Liver (tissue), 8 donors: ENCODE measurements at regions not wholly inside any gene's neighbourhood (a gene's known extent, or its start where the extent isn't known, plus 50 kb on each side); places are given as distances from the start of the nearest gene placed in this dataset.

Source experiments
- DNase-seq: peaks from one replicate; pipeline ENCODE4 v3.0.0-alpha.2; 2017; ENCODE audit warnings: low spot score
- H3K27ac ChIP-seq, 2 donors: one replicate each; pipeline ENCODE4 v1.7.0; 2013; ENCODE audit warnings: inconsistent platforms in 2 of 2, low read length in 2 of 2, control low read depth in 1 of 2, low read depth in 1 of 2, mild to moderate bottlenecking in 1 of 2
- H3K27me3 ChIP-seq, 4 donors: one replicate each; pipeline versions ENCODE4 v1.6.1 to v1.7.0; 2013; ENCODE audit warnings: low read length in 3 of 4, inconsistent platforms in 1 of 4, mild to moderate bottlenecking in 1 of 4, moderate library complexity in 1 of 4; ENCODE audit not compliant: control insufficient read depth in 4 of 4, insufficient read depth in 4 of 4
- H3K36me3 ChIP-seq, 4 donors: one replicate each; pipeline versions ENCODE4 v1.6.1 to v1.7.0; 2013; ENCODE audit warnings: low read length in 3 of 4, mild to moderate bottlenecking in 3 of 4, low read depth in 1 of 4, moderate library complexity in 1 of 4; ENCODE audit not compliant: control insufficient read depth in 4 of 4, insufficient read depth in 3 of 4
- H3K4me1 ChIP-seq, 4 donors: one replicate each; pipeline versions ENCODE4 v1.6.1 to v1.7.0; 2013; ENCODE audit warnings: low read length in 3 of 4, mild to moderate bottlenecking in 3 of 4, moderate library complexity in 1 of 4; ENCODE audit not compliant: control insufficient read depth in 4 of 4, insufficient read depth in 4 of 4
- H3K4me3 ChIP-seq, 3 donors: one replicate each; pipeline versions ENCODE4 v1.6.1 to v1.7.0; 2013; ENCODE audit warnings: low read length in 3 of 3, control low read depth in 1 of 3, low read depth in 1 of 3, mild to moderate bottlenecking in 1 of 3
- H3K9ac ChIP-seq, 2 donors: one replicate each; pipeline ENCODE4 v1.7.0; 2013; ENCODE audit warnings: low read length in 2 of 2, mild to moderate bottlenecking in 2 of 2, moderate library complexity in 2 of 2, control low read depth in 1 of 2, low read depth in 1 of 2
- H3K9me3 ChIP-seq, 4 donors: one replicate each; pipeline versions ENCODE4 v1.6.1 to v1.7.0; 2013; ENCODE audit warnings: low read length in 3 of 4; ENCODE audit not compliant: control insufficient read depth in 4 of 4
- EGR1 ChIP-seq, 2 donors: IDR thresholded peaks; 2 replicates each; pipeline ENCODE4 v1.6.1; 2016 to 2018; ENCODE audit warnings: antibody characterized with exemption in 2 of 2, low read depth in 2 of 2
- FOXA1 ChIP-seq: IDR thresholded peaks from 2 replicates; pipeline ENCODE4 v1.6.1; 2016; ENCODE audit warnings: antibody characterized with exemption
- FOXA2 ChIP-seq: IDR thresholded peaks from 2 replicates; pipeline ENCODE4 v1.6.1; 2016; ENCODE audit warnings: antibody characterized with exemption
- GABPA ChIP-seq, 2 donors: IDR thresholded peaks in 1 of 2; conservative IDR thresholded peaks in 1 of 2; 2 replicates each; pipeline ENCODE4 v1.6.1; 2016; ENCODE audit warnings: antibody characterized with exemption in 2 of 2, mild to moderate bottlenecking in 1 of 2, moderate library complexity in 1 of 2
- HNF4A ChIP-seq, 2 donors: conservative IDR thresholded peaks; 2 replicates each; pipeline ENCODE4 v1.6.1; 2016; ENCODE audit warnings: antibody characterized with exemption in 2 of 2, mild to moderate bottlenecking in 2 of 2
- HNF4G ChIP-seq: IDR thresholded peaks from 2 replicates; pipeline ENCODE4 v1.6.1; 2016; ENCODE audit warnings: antibody characterized with exemption
- JUND ChIP-seq, 2 donors: IDR thresholded peaks; 2 replicates each; pipeline ENCODE4 v1.6.1; 2016; ENCODE audit warnings: antibody characterized with exemption in 2 of 2
- NR2F2 ChIP-seq: IDR thresholded peaks from 2 replicates; pipeline ENCODE4 v1.6.1; 2016; ENCODE audit warnings: antibody characterized with exemption
- RAD21 ChIP-seq, 2 donors: IDR thresholded peaks; 2 replicates each; pipeline ENCODE4 v1.6.1; 2016; ENCODE audit warnings: antibody characterized with exemption in 2 of 2, mild to moderate bottlenecking in 2 of 2
- RXRA ChIP-seq, 2 donors: IDR thresholded peaks; 2 replicates each; pipeline ENCODE4 v1.6.1; 2017 to 2018; ENCODE audit warnings: antibody characterized with exemption in 2 of 2, mild to moderate bottlenecking in 1 of 2
- SP1 ChIP-seq: IDR thresholded peaks from 2 replicates; pipeline ENCODE4 v1.6.1; 2018; ENCODE audit warnings: antibody characterized with exemption, mild to moderate bottlenecking
- TAF1 ChIP-seq: conservative IDR thresholded peaks from 2 replicates; pipeline ENCODE4 v1.6.1; 2016; ENCODE audit warnings: antibody characterized with exemption, mild to moderate bottlenecking
- YY1 ChIP-seq: IDR thresholded peaks from 2 replicates; pipeline ENCODE4 v1.6.1; 2016; ENCODE audit warnings: antibody characterized with exemption, mild to moderate bottlenecking
- WGBS: extraction: QIAGEN DNeasy Blood & Tissue Kit; methylation state at CpG from one replicate; pipeline ENCODE4 v1.1.7; 2013; 5-methylcytosine and 5-hydroxymethylcytosine counted together
- TF ChIP-seq, protein P1 (sequence below): IDR thresholded peaks from 2 replicates; pipeline ENCODE4 v1.6.1; 2016; ENCODE audit warnings: antibody characterized with exemption
- TF ChIP-seq, protein P2 (sequence below): IDR thresholded peaks from 2 replicates; pipeline ENCODE4 v1.6.1; 2016; ENCODE audit warnings: antibody characterized with exemption, mild to moderate bottlenecking
- TF ChIP-seq, protein P3 (sequence below): IDR thresholded peaks from 2 replicates; pipeline ENCODE4 v1.6.1; 2016; ENCODE audit warnings: antibody characterized with exemption
- TF ChIP-seq, protein P4 (sequence below): IDR thresholded peaks from 2 replicates; pipeline ENCODE4 v1.6.1; 2016; ENCODE audit warnings: antibody characterized with exemption
- TF ChIP-seq, protein P5 (sequence below): fragments of 150-350 bp; IDR thresholded peaks from 2 replicates; pipeline ENCODE4 v1.5.1; 2017; ENCODE audit warnings: improper control_type of control experiment, low read depth, low read length; ENCODE audit not compliant: missing input control
- donor health status: healthy.
- donor health status: healthy.
- donor health status: healthy.
- donor health status: healthy.
- donor health status: healthy.

DNA sequence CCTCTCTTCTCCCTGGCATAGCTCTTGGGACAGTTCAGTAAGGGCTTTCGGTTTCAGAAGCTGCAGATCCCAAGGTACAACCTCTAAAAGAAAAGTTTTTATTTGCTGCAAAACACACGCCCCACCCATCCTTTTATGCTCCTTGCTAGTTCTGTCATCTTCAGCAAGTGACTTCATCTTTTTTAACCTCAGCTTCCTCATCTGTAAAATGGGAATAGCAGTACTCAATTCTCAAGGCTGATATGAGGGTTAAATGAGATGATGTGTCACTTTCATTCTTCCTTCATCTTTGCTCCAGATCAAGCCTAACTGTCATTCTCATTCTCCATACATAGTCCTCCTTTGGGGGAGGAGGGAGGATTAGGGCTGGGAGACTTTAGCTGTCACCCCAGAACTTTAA is 90.0 kb upstream of the ALX4 start:
- H3K9ac ChIP-seq, result no peak overlapping the region
- H3K36me3 ChIP-seq, result no peaks in the 10 kb centered on the region
- no peak overlapping the region for H3K4me3 ChIP-seq
- TF ChIP-seq RAD21 (IDR thresholded peaks at IDR 0.05) (no peak), FOXA1 (no peak), EGR1 (IDR thresholded peaks at IDR 0.05; ENCODE audit: low read depth in 2 of 2) (no peak), YY1 (no peak), RXRA (IDR thresholded peaks at IDR 0.05) (no peak), GABPA (IDR thresholded peaks at IDR 0.05 in 1 of 2, conservative IDR thresholded peaks at IDR 0.05 in 1 of 2) (no peak), HNF4A (conservative IDR thresholded peaks at IDR 0.05) (no peak), JUND (IDR thresholded peaks at IDR 0.05) (no peak), HNF4G (no peak), NR2F2 (no peak), SP1 (no peak), TAF1 (no peak), FOXA2 (no peak)
- TF ChIP-seq, protein P1, sequence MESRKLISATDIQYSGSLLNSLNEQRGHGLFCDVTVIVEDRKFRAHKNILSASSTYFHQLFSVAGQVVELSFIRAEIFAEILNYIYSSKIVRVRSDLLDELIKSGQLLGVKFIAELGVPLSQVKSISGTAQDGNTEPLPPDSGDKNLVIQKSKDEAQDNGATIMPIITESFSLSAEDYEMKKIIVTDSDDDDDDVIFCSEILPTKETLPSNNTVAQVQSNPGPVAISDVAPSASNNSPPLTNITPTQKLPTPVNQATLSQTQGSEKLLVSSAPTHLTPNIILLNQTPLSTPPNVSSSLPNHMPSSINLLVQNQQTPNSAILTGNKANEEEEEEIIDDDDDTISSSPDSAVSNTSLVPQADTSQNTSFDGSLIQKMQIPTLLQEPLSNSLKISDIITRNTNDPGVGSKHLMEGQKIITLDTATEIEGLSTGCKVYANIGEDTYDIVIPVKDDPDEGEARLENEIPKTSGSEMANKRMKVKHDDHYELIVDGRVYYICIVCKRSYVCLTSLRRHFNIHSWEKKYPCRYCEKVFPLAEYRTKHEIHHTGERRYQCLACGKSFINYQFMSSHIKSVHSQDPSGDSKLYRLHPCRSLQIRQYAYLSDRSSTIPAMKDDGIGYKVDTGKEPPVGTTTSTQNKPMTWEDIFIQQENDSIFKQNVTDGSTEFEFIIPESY, result no peak
- TF ChIP-seq, protein P2, sequence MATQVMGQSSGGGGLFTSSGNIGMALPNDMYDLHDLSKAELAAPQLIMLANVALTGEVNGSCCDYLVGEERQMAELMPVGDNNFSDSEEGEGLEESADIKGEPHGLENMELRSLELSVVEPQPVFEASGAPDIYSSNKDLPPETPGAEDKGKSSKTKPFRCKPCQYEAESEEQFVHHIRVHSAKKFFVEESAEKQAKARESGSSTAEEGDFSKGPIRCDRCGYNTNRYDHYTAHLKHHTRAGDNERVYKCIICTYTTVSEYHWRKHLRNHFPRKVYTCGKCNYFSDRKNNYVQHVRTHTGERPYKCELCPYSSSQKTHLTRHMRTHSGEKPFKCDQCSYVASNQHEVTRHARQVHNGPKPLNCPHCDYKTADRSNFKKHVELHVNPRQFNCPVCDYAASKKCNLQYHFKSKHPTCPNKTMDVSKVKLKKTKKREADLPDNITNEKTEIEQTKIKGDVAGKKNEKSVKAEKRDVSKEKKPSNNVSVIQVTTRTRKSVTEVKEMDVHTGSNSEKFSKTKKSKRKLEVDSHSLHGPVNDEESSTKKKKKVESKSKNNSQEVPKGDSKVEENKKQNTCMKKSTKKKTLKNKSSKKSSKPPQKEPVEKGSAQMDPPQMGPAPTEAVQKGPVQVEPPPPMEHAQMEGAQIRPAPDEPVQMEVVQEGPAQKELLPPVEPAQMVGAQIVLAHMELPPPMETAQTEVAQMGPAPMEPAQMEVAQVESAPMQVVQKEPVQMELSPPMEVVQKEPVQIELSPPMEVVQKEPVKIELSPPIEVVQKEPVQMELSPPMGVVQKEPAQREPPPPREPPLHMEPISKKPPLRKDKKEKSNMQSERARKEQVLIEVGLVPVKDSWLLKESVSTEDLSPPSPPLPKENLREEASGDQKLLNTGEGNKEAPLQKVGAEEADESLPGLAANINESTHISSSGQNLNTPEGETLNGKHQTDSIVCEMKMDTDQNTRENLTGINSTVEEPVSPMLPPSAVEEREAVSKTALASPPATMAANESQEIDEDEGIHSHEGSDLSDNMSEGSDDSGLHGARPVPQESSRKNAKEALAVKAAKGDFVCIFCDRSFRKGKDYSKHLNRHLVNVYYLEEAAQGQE, result no peak
- TF ChIP-seq, protein P3, sequence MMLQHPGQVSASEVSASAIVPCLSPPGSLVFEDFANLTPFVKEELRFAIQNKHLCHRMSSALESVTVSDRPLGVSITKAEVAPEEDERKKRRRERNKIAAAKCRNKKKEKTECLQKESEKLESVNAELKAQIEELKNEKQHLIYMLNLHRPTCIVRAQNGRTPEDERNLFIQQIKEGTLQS, result no peak
- TF ChIP-seq, protein P4, sequence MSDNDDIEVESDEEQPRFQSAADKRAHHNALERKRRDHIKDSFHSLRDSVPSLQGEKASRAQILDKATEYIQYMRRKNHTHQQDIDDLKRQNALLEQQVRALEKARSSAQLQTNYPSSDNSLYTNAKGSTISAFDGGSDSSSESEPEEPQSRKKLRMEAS, result no peak
- TF ChIP-seq, protein P5, sequence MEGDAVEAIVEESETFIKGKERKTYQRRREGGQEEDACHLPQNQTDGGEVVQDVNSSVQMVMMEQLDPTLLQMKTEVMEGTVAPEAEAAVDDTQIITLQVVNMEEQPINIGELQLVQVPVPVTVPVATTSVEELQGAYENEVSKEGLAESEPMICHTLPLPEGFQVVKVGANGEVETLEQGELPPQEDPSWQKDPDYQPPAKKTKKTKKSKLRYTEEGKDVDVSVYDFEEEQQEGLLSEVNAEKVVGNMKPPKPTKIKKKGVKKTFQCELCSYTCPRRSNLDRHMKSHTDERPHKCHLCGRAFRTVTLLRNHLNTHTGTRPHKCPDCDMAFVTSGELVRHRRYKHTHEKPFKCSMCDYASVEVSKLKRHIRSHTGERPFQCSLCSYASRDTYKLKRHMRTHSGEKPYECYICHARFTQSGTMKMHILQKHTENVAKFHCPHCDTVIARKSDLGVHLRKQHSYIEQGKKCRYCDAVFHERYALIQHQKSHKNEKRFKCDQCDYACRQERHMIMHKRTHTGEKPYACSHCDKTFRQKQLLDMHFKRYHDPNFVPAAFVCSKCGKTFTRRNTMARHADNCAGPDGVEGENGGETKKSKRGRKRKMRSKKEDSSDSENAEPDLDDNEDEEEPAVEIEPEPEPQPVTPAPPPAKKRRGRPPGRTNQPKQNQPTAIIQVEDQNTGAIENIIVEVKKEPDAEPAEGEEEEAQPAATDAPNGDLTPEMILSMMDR, result no peak
- 35% methylated on average over 2 of the region's 2 CpGs for WGBS
- H3K9me3 ChIP-seq, result no peaks in the 10 kb centered on the region
- H3K27ac ChIP-seq, result no peak overlapping the region
- no peaks in the 10 kb centered on the region for H3K27me3 ChIP-seq
- DNase-seq, result no peak
- H3K4me1 ChIP-seq, result peaks cover 0 to 22% (median 10%) of the 10 kb centered on the region in 4 donors

DNA sequence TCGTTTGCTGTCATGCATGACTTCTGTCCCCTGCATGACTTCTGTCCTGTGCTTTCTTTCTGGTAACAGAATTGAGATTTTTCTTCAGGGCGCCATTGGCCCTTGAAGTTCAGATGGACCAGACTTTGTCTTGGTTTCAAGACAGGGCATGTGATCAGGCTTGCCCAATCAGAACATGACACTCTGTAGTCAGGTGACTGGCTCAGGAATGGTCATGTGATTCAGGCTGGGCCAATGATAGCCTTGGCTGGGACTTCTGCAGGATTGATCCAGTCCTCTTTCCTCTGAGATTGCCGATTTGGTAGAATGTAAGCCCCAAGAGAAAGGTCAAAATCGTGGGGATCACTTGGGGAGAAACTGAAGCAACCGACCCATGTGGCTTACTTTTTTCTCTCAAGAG is 90.5 kb upstream of the ALX4 start:
- Histone ChIP-seq H3K27me3 (no peaks in the 10 kb centered on the region), H3K36me3 (no peaks in the 10 kb centered on the region), H3K9me3 (no peaks in the 10 kb centered on the region), H3K9ac (no peak overlapping the region), H3K27ac (no peak overlapping the region), H3K4me1 (peaks cover 0 to 22% (median 10%) of the 10 kb centered on the region in 4 donors), H3K4me3 (no peak overlapping the region)
- TF ChIP-seq EGR1 (IDR thresholded peaks at IDR 0.05; ENCODE audit: low read depth in 2 of 2) (no peak), HNF4A (conservative IDR thresholded peaks at IDR 0.05) (no peak), TAF1 (no peak), RXRA (IDR thresholded peaks at IDR 0.05) (no peak), JUND (IDR thresholded peaks at IDR 0.05) (no peak), GABPA (IDR thresholded peaks at IDR 0.05 in 1 of 2, conservative IDR thresholded peaks at IDR 0.05 in 1 of 2) (no peak), RAD21 (IDR thresholded peaks at IDR 0.05) (no peak), NR2F2 (no peak)
- 90% methylated on average over 5 of the region's 5 CpGs for WGBS
- no peak for DNase-seq
